Osteocyte (in vitro differentiated cells): ENCODE measurements at regions not wholly inside any gene's neighbourhood (a gene's known extent, or its start where the extent isn't known, plus 50 kb on each side); places are given as distances from the start of the nearest gene placed in this dataset.

Experiments used
- DNase-seq: peaks from one replicate; pipeline ENCODE4 v3.0.0; 2021; ENCODE audit warnings: mixed read lengths; ENCODE audit not compliant: unreplicated experiment; ENCODE audit errors: extremely low spot score
- H3K27ac Mint-ChIP-seq: one replicate; pipeline ENCODE4 v1.8.0; 2021; ENCODE audit warnings: mild to moderate bottlenecking, mixed read lengths; ENCODE audit not compliant: unreplicated experiment
- H3K27me3 Mint-ChIP-seq: one replicate; pipeline ENCODE4 v1.8.0; 2021; ENCODE audit warnings: mixed read lengths; ENCODE audit not compliant: unreplicated experiment
- H3K36me3 Mint-ChIP-seq: one replicate; pipeline ENCODE4 v1.8.0; 2021; ENCODE audit warnings: mixed read lengths; ENCODE audit not compliant: unreplicated experiment
- H3K4me1 Mint-ChIP-seq: one replicate; pipeline ENCODE4 v1.8.0; 2021; ENCODE audit warnings: mixed read lengths; ENCODE audit not compliant: unreplicated experiment
- H3K4me3 Mint-ChIP-seq: one replicate; pipeline ENCODE4 v1.8.0; 2021; ENCODE audit warnings: mild to moderate bottlenecking, moderate library complexity, mixed read lengths; ENCODE audit not compliant: unreplicated experiment
- H3K9me3 Mint-ChIP-seq: one replicate; pipeline ENCODE4 v1.8.0; 2021; ENCODE audit warnings: mixed read lengths; ENCODE audit not compliant: unreplicated experiment
- TF ChIP-seq, protein P1 (sequence below): fragments of 200-600 bp; sonication (generic); IDR thresholded peaks from 2 replicates; pipeline ENCODE4 v1.5.0; 2021; ENCODE audit warnings: antibody characterized with exemption, mild to moderate bottlenecking, moderate library complexity

DNA sequence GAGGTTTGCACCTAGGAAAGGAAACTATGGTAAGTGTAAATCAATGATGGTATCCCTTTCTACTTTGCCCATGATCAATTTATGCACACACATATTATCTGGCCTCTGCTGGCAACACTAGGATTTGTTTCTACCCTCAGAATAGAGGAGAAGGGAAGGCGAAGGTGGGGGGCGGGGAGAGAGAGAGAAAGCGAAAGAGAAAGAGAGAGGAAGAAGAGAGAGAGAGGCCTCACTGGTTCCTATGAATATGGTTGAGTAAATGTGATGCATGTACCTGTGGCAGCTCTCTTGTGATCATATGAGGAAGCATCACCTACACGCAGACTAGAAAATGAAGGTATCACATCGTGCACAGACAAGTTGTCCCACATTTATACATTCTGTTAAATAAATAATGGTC lies 882.0 kb upstream of the SLITRK6 start:
- no peaks in the 10 kb centered on the region for H3K4me1 Mint-ChIP-seq
- H3K27ac Mint-ChIP-seq = no peak overlapping the region
- H3K27me3 Mint-ChIP-seq = no peaks in the 10 kb centered on the region

DNA sequence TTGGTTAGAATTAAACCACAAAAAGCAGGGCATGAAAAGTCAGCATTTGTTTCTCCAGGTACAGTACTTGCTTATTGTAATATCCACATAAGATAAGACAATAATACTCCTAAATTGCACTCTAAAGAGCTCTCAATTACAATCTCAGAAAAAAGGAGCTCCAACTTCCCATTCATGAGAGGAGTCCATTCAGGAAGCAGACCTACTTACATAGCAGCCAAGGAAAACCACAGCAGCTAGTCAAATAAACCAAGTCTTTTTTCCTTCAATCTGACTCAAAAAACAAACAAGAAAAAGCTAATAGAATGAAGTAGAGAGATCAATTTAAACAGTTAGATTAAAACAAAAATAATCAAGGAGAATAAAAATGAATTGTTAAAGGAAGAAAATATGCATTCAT lies 885.2 kb upstream of the SLITRK6 start:
- H3K9me3 Mint-ChIP-seq = no peaks in the 10 kb centered on the region
- DNase-seq = no peak
- TF ChIP-seq, protein P1, sequence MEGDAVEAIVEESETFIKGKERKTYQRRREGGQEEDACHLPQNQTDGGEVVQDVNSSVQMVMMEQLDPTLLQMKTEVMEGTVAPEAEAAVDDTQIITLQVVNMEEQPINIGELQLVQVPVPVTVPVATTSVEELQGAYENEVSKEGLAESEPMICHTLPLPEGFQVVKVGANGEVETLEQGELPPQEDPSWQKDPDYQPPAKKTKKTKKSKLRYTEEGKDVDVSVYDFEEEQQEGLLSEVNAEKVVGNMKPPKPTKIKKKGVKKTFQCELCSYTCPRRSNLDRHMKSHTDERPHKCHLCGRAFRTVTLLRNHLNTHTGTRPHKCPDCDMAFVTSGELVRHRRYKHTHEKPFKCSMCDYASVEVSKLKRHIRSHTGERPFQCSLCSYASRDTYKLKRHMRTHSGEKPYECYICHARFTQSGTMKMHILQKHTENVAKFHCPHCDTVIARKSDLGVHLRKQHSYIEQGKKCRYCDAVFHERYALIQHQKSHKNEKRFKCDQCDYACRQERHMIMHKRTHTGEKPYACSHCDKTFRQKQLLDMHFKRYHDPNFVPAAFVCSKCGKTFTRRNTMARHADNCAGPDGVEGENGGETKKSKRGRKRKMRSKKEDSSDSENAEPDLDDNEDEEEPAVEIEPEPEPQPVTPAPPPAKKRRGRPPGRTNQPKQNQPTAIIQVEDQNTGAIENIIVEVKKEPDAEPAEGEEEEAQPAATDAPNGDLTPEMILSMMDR = no peak
- no peaks in the 10 kb centered on the region for H3K36me3 Mint-ChIP-seq
- no peak overlapping the region for H3K27ac Mint-ChIP-seq
- H3K27me3 Mint-ChIP-seq = no peaks in the 10 kb centered on the region
- no peaks in the 10 kb centered on the region for H3K4me1 Mint-ChIP-seq
- no peak overlapping the region for H3K4me3 Mint-ChIP-seq

More for the DNA sequence above, 882.0 kb upstream of the SLITRK6 start:
- DNase-seq = no peak
- TF ChIP-seq, protein P1 = no peak
- Mint-ChIP-seq H3K9me3 (no peaks in the 10 kb centered on the region), H3K4me3 (no peak overlapping the region), H3K36me3 (no peaks in the 10 kb centered on the region)

DNA sequence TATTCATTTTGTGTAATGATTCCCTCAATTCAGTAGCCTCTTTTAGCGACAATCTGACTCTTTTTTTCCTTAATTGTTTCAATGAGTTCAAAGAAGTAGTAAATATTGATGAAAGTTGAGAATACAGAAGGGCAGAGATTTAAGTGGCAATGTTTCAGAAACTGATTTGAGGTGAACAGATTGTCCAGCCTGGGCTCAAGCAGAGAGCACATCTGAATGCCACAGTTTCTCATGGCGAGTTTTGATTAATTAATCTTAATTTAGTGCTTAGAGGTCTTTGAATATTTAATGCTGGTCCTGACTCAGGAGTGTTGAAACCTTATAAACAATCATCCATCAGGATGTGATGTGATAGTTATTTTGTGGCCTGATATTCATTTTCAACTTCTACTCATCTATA lies 890.7 kb upstream of the SLITRK6 start:
- TF ChIP-seq, protein P1 = no peak
- H3K36me3 Mint-ChIP-seq = no peaks in the 10 kb centered on the region
- no peak overlapping the region for H3K27ac Mint-ChIP-seq
- DNase-seq = no peak
- H3K4me3 Mint-ChIP-seq = no peak overlapping the region
- no peaks in the 10 kb centered on the region for H3K4me1 Mint-ChIP-seq
- no peaks in the 10 kb centered on the region for H3K27me3 Mint-ChIP-seq
- peaks cover 4% of the 10 kb centered on the region for H3K9me3 Mint-ChIP-seq

DNA sequence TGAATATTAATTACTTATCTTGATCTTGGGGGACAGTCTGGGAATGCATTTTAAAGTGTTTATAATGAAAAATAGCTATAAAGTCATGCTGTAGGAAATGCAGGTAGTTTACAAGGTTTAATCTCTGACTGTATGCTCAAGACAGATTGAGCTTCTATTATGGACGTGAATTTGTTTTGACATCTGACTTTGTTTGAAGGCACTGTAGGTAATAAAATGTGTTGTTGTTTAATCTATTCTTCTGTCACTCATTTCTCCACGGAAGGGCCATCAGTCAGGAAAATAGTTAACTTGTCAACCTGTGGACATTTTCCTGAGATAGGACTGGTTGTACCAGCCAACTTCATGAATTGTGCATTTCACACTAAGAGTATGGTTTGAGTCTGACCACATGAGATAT lies 893.1 kb upstream of the SLITRK6 start:
- DNase-seq = no peak
- H3K36me3 Mint-ChIP-seq = no peaks in the 10 kb centered on the region
- peaks cover 4% of the 10 kb centered on the region for H3K9me3 Mint-ChIP-seq
- no peak overlapping the region for H3K27ac Mint-ChIP-seq
- H3K4me1 Mint-ChIP-seq = no peaks in the 10 kb centered on the region
- TF ChIP-seq, protein P1 = no peak
- H3K27me3 Mint-ChIP-seq = no peaks in the 10 kb centered on the region
- H3K4me3 Mint-ChIP-seq = no peak overlapping the region

DNA sequence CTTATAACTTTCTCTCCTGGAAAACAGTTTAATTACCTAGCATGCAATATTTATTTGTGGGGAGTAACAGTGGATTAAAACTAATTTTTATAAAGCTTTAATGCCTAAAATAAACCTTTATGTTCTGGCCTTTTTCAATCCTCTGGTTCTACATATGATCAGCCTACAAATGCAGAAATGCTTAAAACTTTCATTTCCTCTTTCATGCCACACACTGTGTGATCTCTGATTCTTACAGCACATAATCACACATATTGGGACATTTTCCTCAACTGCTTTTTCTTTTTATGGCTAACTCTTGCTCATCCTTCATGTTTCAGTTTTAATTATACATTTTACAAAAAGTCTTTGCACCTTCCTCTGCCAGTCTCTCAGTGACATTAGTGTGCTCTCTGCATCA lies 910.8 kb upstream of the SLITRK6 start:
- no peak for DNase-seq
- H3K27me3 Mint-ChIP-seq = no peaks in the 10 kb centered on the region
- H3K4me1 Mint-ChIP-seq = no peaks in the 10 kb centered on the region
- H3K27ac Mint-ChIP-seq = no peak overlapping the region
- TF ChIP-seq, protein P1 = no peak
- H3K36me3 Mint-ChIP-seq = no peaks in the 10 kb centered on the region
- no peaks in the 10 kb centered on the region for H3K9me3 Mint-ChIP-seq
- no peak overlapping the region for H3K4me3 Mint-ChIP-seq
